ENCODE measurements at regions not wholly inside any gene's neighbourhood (a gene's known extent, or its start where the extent isn't known, plus 50 kb on each side); places are given as distances from the start of the nearest gene placed in this dataset.
A peak's percentile ranks its signal among the peaks of the same experiment; 100 is the strongest.
"Not testable (repeated sequence)": the region's sequence is repeated elsewhere in the genome, so short reads cannot be mapped to it uniquely, and the experiment has no call there.

GRCh38 chr4:28310926-28311325, 1450.3 kb downstream of the STIM2 start:
- Histone ChIP-seq H3K4me1 (no peaks in the 10 kb centered on the region), H3K27me3 (no peaks in the 10 kb centered on the region), H3K27ac (no peak overlapping the region), H3K36me3 (no peaks in the 10 kb centered on the region), H3K9me3 (peaks cover 0 to 6% of the 10 kb centered on the region in 2 donors), H3K4me3 (no peak overlapping the region)
- no peak for DNase-seq (ENCODE audit: low spot score in 2 of 2)
- intact Hi-C loops (cut with DNase I; ENCODE audit: low total_unique reads) = no loop called here
- no peak for TF ChIP-seq CTCF (IDR thresholded peaks at IDR 0.05)
- no peak for TF ChIP-seq POLR2AphosphoS5 (IDR thresholded peaks at IDR 0.05)
- no peak for TF ChIP-seq POLR2A (IDR thresholded peaks at IDR 0.05)

- intact Hi-C loops (cut with DNase I; ENCODE audit: low total_unique reads); H3K4me1 ChIP-seq: not testable (repeated sequence)
These were observed 1451.9 kb downstream of the STIM2 start for GRCh38 chr4:28312497-28312896.

GRCh38 chr4:28313729-28314713, 1453.4 kb downstream of the STIM2 start:
- intact Hi-C loops (cut with DNase I; ENCODE audit: low total_unique reads) = no loop called here
- peak overlapping the region in 1 of 2 donors; percentile 19 for H3K27ac ChIP-seq
- DNase-seq (ENCODE audit: low spot score in 2 of 2) = no peak
- no peaks in the 10 kb centered on the region for H3K36me3 ChIP-seq
- H3K27me3 ChIP-seq = no peaks in the 10 kb centered on the region
- no peaks in the 10 kb centered on the region for H3K4me1 ChIP-seq
- no peak for TF ChIP-seq POLR2AphosphoS5 (IDR thresholded peaks at IDR 0.05)
- TF ChIP-seq POLR2A (IDR thresholded peaks at IDR 0.05) = no peak
- no peak for TF ChIP-seq CTCF (IDR thresholded peaks at IDR 0.05)
- peaks cover 0 to 6% of the 10 kb centered on the region in 2 donors for H3K9me3 ChIP-seq
- no peak overlapping the region for H3K4me3 ChIP-seq

More at GRCh38 chr4:28312497-28312896, 1451.9 kb downstream of the STIM2 start:
- not testable (repeated sequence) for H3K27me3 ChIP-seq; H3K4me3 ChIP-seq; DNase-seq (ENCODE audit: low spot score in 2 of 2); H3K9me3 ChIP-seq; H3K27ac ChIP-seq; H3K36me3 ChIP-seq

GRCh38 chr4:28317221-28317620, 1456.6 kb downstream of the STIM2 start:
- TF ChIP-seq CTCF (IDR thresholded peaks at IDR 0.05) (no peak), POLR2A (IDR thresholded peaks at IDR 0.05) (no peak), POLR2AphosphoS5 (IDR thresholded peaks at IDR 0.05) (no peak)
- no peak for DNase-seq (ENCODE audit: low spot score in 2 of 2)
- H3K27me3 ChIP-seq = no peaks in the 10 kb centered on the region
- H3K27ac ChIP-seq = no peak overlapping the region
- intact Hi-C loops (cut with DNase I; ENCODE audit: low total_unique reads) = no loop called here
- H3K36me3 ChIP-seq = no peaks in the 10 kb centered on the region
- no peaks in the 10 kb centered on the region for H3K4me1 ChIP-seq
- H3K4me3 ChIP-seq = no peak overlapping the region
- no peaks in the 10 kb centered on the region for H3K9me3 ChIP-seq

GRCh38 chr4:28334249-28334648, 1473.6 kb downstream of the STIM2 start:
- Histone ChIP-seq H3K9me3 (no peaks in the 10 kb centered on the region), H3K4me3 (no peak overlapping the region), H3K4me1 (no peaks in the 10 kb centered on the region), H3K27ac (no peak overlapping the region), H3K27me3 (no peaks in the 10 kb centered on the region), H3K36me3 (no peaks in the 10 kb centered on the region)
- DNase-seq (ENCODE audit: low spot score in 2 of 2) = no peak
- TF ChIP-seq POLR2AphosphoS5 (IDR thresholded peaks at IDR 0.05) (no peak), POLR2A (IDR thresholded peaks at IDR 0.05) (no peak), CTCF (IDR thresholded peaks at IDR 0.05) (no peak)
- intact Hi-C loops (cut with DNase I; ENCODE audit: low total_unique reads) = no loop called here
